NCI-H1092 (cell line): ENCODE measurements at regions not wholly inside any gene's neighbourhood (a gene's known extent, or its start where the extent isn't known, plus 50 kb on each side); places are given as distances from the start of the nearest gene placed in this dataset.

Experiments
- DNase-seq: peaks from one replicate; lab custom pipeline; 2025; lab: John Stamatoyannopoulos, UW

DNA sequence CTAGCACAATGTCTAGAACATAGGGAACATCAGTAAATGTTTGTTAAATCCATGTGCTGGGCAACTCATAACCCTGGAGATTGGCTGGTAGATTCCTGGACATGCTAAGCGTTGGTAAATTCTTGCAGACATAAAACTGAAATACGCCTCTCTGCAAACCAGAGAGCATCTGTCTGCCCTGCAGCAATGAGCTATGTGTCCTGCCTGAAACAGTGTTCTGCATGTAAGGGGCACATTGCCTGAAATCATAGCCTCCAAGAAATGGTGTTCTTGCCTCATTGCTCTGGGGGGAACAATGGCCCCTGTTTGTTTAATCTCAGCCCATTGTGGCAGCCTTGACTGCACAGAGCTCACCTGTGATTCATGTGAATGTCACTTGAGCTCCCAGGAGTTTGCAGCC is 113.5 kb upstream of the CCL2 start:
- no peak for DNase-seq

DNA sequence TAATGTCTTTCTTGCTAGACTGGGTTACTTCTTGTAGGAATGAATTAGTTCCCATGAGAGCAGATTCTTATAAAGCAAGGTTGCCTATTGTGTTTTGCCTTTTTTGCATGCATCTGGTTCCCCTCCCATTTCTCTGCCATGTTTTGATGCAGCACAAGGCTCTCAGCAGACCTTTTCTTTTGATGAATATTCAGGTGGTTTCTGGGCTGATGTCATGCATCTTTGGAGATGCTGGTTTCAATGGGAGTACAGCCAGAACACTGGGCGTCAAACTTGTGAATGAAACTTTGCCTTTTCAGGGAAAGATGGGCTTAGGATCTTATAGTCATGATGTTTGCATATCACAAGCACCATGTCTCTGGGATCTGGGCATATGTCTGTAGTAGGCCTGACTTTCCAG is 111.7 kb upstream of the CCL2 start:
- no peak for DNase-seq

DNA sequence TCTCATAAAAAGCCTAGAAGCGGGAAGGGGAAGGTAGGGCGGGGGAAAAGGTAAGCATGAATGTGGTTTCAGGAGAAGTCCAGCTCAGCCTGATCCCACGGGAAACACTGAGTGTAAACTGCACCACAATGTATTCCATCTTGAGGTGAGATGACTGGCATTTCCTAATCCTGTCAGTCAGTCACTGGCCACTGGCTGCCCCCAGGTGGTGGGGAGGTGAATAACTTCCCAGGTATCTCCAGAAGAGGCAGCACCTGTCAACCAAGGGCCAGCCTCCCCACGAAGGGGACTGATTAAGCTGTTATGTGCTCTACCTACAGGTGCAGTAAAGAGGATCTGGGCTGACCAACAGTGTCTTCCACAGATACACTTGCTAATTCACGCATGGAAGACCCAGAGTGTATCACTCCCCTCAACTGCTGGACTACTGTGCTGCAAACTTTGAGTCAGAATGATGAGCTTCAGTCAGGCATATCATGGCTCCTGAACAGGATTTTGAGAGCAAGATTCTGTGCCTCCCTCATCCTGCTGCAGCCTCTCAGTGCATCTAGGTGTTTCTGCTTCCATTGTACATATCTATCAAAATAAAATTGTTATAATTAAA is 108.5 kb upstream of the CCL2 start:
- peak; percentile 10 for DNase-seq

DNA sequence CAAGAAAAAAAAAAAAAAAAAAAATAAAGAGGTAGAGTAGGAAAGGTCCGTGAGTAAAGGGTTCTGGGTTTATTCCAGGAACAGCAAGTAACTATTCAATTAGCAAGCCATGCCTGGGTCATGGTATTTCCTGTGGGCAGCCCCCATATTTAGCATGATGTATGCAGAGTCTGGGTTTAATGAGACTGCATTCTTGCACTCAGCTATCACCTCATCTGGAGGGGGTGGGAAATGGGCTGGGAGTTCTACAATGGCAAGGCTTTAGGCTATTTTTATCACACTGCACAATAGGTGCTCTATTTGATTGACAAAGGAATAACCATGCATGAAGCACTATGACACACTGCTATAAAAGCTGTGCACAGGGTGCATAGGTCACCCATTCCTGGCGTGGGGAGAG is 104.0 kb upstream of the CCL2 start:
- DNase-seq = no peak

DNA sequence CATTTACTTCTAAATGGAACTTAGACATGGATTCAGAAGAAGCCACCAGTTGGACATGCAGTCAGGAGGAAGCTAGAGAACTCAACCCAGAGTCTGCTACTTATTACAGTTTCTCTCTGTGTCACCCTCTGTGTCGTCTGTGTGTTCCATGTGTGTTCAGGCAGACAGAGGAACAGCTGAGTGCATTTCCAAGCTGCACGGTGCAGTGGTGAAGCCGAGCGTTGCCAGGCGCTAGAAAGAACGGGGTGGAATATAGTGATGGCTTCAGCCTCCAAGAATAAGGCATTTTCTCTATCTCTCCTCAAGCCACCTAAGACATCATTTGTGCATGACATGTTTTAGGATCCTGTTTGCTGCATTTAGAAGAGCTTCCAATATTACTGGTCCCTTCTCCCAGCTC is 101.1 kb upstream of the CCL2 start:
- no peak for DNase-seq

DNA sequence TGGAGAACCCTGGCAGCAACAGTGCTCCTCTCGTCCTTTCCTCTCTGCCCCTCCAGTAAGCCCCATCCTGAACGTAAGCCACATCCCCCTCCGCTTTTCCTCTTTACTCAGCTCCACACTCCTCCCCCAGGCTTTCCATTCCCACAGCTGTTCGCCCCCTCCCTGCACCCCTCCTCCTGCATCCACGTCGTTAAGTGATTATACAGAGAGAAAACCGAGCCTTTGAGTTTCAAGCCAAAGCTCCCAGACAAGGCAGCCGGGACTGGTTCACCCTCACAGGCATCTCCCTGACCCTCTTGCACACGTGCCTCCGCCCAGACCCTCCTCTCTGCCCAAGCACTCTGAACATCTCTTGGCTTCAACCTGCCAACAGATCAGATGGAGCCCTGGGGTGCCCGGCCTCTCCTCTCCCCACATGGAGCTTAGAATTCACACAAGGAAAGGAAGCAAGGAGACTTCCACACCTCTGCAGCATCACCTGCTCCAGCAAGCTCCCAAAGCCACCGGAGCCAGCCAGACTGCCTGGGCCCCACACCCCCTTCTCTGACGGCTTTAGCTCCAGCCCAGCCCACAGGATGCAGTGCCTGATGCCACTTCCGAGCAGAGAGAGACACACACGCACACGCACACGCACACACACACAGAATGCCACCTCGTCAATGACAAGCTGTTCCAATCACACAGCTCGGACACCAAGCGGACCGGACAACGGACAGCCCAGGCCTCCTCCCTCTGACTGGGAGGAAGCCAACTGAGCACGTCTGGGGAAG is 99.9 kb upstream of the CCL2 start:
- DNase-seq = no peak

DNA sequence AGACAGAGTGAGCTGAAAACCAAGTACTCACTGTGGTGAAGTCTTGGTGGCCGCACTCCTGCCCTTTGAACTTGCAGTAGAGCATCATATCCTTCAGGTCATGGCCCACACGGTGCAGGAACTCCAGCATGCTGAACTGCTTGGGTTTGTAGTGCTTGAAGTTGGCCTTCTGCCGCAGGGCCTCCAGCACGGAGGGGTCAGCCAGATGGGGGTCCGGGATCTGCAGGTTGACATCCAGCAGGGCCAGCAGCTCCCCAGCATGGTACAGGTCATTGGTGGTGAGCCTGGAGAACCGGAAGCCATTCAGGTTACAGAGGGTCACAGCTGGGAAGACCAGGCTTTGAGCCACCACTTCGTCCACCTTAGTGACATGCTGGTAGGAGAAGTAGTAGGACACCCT is 99.1 kb upstream of the CCL2 start:
- no peak for DNase-seq

DNA sequence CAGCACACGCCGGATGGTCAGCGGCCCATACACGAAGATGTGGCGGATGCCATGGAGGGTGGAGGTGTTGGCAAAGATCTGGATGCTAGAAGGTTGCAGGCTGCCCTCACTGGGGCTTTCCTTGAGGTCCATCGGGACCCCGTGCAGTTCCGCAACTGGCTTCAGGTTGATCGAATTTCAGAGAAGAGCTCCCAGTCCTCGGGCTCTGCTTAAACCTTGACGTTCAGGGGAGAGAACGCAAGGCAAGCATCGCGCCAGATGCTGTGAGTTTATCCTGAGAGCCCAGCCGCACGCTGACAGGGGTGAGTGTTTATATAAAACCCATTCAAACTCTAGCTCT is 98.7 kb upstream of the CCL2 start:
- DNase-seq = no peak

DNA sequence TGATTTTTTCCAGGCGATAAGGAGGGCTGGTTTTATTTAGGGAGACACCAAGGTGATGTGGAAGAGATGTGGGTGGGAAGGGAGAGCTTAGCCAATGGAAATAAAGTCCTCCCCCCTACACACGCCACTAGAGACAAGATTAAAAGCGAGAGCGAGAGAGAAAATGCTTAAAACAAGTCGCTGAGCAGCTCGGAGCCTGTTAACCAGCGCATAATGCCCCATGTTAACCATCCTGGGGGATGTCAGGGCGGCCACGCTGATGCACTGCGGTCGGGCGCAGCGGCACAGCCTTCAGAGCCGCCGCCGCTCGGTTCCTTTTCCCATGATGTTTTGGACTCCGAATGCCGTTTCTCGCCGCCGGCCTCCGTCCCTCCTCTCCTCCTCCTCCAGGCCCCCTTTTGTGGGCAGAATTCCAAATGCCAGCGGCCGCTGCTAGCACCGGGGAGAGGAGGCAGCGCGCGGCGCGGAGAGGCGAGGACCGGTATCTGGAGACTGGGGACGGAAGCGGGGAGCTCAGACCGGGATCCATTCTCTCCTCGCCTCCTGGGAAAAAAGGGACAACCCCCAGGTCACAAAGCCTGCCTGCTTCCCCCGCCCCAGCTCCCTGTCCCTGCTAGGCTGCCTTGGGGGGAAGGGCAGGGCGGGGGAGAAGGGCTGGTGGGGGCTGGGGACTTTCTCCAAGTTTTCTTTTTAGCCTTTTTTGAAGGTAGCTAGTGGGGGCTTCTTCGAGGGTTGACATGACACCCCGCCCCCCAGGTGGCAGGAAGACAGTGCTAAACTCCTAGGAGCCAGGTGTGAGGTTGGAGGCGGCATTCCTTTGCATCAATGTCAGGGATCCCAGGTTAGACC is 98.1 kb upstream of the CCL2 start:
- no peak for DNase-seq

DNA sequence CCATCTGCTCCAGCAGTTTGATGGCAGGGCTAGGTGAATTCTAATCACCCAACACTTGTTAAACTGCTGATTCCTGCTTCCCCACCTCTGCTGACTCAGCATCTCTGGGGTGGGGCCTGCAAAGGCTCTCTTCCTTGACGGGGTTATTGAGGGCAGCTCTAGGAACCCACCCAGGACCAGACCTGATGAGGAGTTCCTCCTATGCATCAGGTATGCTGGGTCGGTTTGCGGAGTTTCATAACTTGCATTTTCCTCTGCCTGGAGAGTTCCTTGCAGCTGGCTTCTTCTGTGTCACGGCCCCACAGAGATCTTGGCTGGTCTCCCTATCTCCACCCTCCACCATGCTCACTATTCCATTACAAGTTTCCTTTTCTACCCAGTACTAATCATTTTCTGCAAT is 93.4 kb upstream of the CCL2 start:
- no peak for DNase-seq

DNA sequence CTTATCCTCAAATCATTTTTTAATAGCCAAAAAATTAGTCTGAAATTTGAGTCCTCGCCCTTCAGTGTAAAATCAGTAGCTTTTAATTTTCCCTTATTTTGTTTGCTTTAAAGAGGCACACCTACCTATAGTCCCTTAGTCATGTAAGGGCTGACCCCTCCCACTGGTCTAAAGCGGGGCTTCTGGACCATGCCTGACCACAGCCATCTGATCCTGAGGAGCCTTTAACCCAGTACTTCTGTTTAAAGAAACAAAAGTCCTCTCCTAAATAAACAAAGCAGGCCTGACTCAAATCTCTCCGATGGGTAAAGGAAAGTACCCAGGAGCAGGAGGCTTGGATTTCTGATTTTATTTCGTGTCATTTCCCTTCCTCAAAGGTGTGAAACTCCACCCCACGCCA is 92.0 kb upstream of the CCL2 start:
- no peak for DNase-seq

DNA sequence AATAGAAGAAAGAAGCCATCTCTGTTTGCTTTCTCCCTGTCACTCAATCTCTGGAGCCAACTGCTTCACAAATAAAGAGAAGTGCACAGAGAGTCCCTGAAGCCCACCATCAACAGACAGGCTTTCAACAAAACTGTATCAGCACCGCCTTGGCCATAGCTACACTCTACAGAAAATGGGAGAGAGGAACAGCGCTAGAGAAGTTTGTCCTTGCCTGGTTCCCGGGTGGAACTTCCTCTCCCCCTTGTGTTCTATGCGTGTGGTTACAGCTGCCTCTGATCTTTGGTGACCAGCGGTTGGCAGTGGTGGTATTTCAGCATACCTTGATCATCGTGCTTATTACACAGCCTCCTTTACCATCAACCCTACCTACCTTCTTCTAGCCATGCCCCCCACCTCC is 91.4 kb upstream of the CCL2 start:
- DNase-seq = no peak

DNA sequence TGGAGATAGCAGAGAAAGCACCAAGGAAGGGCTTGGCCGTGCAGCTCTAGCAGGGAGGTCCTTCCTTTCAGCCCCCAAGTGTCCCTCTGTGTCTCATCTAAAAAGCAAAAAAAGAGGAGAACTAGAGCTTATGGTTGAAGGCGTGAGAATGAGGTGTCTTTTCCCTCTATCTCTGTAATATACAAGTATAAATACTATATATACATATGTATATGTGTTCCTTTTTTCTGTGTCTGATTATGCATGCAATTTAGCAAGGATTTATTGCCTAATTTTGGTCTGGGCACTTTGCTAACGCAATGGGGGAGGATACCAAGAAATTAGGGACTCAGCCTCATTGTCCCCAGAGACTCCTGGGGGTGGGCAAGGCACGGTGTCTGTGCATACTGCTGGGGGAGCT is 90.2 kb upstream of the CCL2 start:
- DNase-seq = no peak

DNA sequence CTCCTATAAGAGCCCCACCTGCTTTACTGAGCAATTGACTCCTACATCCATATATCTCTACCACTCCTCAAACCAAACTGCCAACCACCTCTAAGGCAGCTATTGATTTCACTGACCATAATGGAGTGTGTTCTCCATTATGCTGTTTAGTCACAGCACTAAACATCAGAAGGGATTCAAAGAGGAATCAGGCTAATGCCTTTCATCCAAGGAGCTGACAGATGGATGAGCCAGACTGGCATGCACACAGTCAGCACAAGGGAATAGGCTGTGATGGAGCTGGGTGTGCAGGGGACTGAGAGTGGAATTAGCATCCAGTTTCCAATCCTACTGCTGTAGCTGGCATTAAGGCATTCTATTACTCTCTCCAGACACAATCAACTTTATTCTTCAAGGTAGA is 88.7 kb upstream of the CCL2 start:
- no peak for DNase-seq

DNA sequence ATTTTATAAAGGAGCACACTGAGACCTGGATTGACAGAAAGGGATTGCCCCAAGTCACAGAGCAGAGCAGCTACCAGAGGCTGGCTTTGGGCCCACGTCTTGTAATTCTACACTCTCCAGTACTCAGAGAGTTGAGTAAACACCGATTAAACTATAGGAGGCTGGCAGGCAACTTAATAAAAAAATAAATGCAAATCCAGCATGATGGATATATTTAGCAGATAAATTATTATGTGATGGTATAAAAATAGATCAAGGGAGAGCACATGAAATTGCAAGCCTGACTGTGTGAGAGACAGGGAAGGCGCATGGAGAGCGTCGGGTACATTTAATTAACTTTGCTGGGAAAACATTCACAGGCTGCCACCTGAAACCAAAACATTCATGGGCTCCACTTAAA is 87.7 kb upstream of the CCL2 start:
- no peak for DNase-seq

DNA sequence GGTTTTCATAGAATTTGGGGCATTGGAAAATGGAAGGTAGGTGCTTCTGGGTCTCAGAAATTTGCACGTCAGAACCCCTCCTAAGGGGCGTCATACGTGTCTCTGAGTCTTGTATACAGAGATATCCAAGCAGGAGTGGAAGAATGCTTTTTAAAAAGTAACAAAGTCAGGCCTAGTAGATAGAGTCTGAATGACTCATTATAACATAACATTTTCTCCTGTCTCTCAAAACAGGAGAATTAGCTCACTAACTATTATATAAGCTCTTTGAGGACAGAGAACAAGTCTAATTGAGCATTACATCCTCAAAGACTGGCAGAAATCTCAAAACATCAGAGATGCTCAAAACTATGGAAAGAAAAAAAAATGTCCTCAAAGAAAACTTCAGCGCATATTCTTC is 86.1 kb upstream of the CCL2 start:
- no peak for DNase-seq

DNA sequence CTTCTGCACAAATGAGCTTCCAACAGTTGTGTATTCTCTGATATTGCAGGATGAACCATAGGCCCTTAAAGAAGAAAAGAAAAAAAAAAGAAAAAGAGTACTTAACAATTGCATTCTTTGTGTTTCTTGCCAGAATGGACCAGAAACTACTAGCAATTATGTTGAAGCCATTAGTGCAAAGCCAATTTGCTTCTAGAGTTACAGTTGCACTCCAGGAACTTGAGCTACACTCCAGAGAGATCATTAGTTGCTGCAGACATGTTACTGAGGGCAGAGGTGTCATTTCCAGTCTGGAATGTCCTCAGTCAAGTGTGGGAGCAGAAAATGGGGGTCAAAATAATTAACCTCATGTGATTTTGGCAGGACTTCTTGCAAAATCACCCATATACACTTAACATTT is 85.6 kb upstream of the CCL2 start:
- no peak for DNase-seq

DNA sequence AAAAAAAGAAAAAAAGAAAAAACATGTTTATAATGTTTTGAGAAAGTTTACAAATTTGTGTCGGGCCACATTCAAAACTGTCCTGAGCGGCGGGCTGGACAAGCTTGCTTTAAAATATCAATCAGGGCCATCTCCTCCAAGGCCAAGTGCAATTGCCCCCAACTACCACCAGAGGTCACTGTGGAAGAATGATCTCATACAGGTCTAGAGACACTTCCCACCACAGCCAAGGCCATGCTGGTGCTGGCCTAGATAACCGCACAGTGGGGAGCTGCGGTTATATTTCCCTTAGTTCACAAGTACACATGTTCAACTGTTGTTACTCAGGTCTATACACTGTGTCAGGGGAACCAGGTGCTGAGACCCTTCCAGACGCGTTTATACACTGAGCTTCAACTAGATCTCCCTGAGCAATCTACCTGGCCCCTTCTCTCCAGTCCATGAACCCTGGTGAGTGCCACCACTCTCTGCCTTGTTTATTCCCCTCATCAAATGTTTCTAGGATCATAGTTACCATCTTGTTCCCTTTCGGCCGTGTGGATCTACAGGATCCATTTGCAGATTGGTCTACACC is 83.8 kb upstream of the CCL2 start:
- DNase-seq = peak; percentile 35

DNA sequence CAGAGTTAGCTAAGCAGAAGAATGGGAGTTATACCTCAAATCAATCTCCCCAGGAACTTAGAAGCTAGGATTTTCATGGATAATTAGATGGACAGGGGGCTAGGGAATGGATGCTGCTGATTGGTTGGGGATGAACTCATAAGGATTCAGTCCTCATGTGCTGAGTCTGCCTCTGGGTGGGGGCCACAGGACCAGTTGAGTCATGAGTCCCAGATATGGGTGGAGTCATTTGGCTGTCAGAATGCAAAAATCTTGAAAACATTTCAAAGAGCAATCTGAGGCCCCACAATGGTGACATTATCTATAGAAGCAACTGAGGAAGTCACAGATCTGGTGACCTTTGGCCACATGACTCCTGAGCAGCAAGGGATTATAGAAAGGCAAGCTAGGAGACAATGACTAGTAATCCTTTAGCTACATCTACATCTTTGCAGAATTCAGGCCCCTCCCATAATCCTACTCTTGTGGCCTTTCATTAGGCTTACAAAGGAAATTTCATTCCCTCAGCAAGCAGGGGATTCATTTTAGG is 82.6 kb upstream of the CCL2 start:
- no peak for DNase-seq

DNA sequence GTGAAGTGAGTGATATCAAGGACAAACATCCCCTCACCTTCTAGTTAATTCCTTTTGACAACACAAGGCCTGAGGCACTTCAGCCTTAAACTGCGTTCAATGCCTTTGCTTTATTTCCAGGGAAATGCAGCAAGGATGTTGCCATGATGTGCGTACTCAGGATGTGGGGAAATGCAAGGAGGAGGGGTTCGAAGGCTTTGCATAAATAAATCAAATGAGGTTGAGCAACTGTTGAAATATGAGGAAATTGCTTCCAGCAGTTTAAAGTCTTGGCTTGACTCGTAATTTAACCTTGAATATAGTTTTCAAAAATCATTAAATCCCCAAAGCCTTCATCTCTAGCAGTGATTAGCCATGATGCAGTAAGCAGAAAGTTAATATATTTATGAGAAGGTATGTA is 81.8 kb upstream of the CCL2 start:
- DNase-seq = no peak

DNA sequence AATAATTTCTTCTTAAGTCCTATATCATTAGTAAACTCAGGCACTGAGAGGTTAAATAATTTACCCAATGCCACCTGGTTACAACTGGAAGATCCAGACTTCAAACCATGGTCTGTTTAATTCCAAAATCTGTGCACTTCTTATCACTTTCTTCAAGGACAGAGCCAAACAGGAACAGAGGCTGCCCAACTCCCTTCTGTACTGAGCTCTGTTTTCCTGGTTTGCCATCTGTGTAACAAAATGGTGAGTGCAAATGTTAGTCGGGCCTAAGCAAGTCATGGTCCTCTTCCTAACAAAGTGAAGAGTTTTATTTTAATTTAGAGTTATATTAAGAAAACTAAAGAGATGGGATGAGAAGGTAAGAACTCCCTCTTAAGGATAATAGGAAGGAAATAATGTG is 80.6 kb upstream of the CCL2 start:
- DNase-seq = no peak

DNA sequence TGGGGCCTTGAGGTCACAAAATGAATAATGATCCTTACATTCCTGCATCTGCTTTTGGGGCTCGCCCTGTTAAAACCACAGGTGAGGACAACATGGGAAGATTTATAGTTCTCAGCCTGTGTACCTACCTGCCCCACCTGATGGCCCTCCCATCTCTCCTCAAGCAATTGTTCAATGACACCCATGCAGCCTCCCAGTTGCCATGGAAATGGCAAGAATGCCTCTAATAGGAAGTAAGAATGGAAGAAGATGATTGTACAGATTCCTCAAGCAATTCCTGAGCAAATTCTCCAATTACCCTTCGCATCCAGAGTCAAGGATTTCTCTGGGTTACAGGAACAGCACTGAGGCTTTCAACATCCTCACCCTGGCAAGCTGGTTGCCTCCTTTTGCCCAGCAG is 78.6 kb upstream of the CCL2 start:
- no peak for DNase-seq

DNA sequence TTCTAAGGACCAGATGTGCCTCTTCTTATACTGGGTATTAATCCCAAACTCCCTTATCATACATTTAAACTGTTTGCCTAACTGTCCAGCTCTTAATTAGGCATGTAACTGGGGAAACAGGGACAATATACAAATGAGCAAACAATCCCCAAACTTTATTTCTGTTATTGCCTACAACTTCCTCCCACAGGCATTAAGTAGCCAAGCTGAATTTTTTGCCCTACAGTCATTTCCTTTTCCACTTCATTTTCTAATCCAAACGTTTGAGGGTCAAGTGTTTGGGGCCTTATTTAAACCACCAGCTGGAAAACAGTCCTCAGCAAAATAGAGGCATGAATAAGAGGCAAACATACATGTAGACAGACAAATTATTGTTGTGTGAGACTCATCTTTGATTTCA is 77.4 kb upstream of the CCL2 start:
- no peak for DNase-seq
